Erythroblast (primary cell): ENCODE measurements at regions not wholly inside any gene's neighbourhood (a gene's known extent, or its start where the extent isn't known, plus 50 kb on each side); places are given as distances from the start of the nearest gene placed in this dataset.

ENCODE experiments used
- GATA1 ChIP-seq: IDR thresholded peaks from 2 replicates; pipeline ENCODE4 v1.6.1; 2011; ENCODE audit warnings: low read depth, mild to moderate bottlenecking, control low read depth, low read length, moderate library complexity
- POLR2A ChIP-seq: IDR thresholded peaks from 2 replicates; pipeline ENCODE4 v1.6.1; 2011; ENCODE audit warnings: mild to moderate bottlenecking, low read length

GRCh38 chr6:139642346-139642745, 267.9 kb upstream of the CITED2 start:
- no peak for TF ChIP-seq POLR2A
- TF ChIP-seq GATA1, result no peak
